ENCODE measurements at regions not wholly inside any gene's neighbourhood (a gene's known extent, or its start where the extent isn't known, plus 50 kb on each side); places are given as distances from the start of the nearest gene placed in this dataset.

DNA sequence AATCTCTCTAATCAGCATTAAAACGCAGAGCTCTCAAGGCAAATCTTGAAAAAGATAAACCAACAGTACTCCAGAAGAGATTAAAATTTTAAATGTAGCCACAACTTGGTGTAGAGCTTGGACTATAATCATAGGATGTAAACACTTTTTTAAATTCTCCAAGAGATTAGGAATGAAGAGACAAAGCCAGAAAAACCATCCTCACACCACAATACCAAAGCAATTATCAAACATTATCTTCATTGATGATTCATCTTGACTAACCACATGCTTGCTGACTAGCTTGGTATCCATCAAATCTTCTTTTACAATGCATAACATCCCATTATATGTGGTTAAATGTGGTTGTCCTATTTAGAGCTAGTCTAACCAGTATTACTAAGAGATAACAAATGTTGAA lies 815.1 kb downstream of the TLE1 start:
- no peak for DNase-seq
- H3K4me1 ChIP-seq: no peaks in the 10 kb centered on the region
- intact Hi-C loops (cut with DNase I; ENCODE audit: low total_unique reads) (no loop called here), in situ Hi-C loops (cut with MboI; ENCODE audit: low pct_ligation_motif_present in 1 of 4, low pct_unique_long_range_greater_than_20kb in 1 of 4, low sequenced_read_pairs in 3 of 4) (no loop called here)
- 44% methylated on average over 1 of the region's 1 CpG for WGBS, 2 donors (ENCODE audit: low coverage in 1 of 2)
- no peaks in the 10 kb centered on the region for H3K27me3 ChIP-seq
- H3K27ac ChIP-seq: no peak overlapping the region
- H3K36me3 ChIP-seq: no peaks in the 10 kb centered on the region
- TF ChIP-seq, protein P1, sequence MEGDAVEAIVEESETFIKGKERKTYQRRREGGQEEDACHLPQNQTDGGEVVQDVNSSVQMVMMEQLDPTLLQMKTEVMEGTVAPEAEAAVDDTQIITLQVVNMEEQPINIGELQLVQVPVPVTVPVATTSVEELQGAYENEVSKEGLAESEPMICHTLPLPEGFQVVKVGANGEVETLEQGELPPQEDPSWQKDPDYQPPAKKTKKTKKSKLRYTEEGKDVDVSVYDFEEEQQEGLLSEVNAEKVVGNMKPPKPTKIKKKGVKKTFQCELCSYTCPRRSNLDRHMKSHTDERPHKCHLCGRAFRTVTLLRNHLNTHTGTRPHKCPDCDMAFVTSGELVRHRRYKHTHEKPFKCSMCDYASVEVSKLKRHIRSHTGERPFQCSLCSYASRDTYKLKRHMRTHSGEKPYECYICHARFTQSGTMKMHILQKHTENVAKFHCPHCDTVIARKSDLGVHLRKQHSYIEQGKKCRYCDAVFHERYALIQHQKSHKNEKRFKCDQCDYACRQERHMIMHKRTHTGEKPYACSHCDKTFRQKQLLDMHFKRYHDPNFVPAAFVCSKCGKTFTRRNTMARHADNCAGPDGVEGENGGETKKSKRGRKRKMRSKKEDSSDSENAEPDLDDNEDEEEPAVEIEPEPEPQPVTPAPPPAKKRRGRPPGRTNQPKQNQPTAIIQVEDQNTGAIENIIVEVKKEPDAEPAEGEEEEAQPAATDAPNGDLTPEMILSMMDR (IDR thresholded peaks at IDR 0.05): no peak
- no peak for TF ChIP-seq EP300 (IDR thresholded peaks at IDR 0.05; ENCODE audit: low read depth)
- no peak for TF ChIP-seq POLR2AphosphoS5 (IDR thresholded peaks at IDR 0.05)
- H3K9me3 ChIP-seq: peaks cover 0 to 6% of the 10 kb centered on the region in 2 donors
- H3K4me3 ChIP-seq: no peak overlapping the region

DNA sequence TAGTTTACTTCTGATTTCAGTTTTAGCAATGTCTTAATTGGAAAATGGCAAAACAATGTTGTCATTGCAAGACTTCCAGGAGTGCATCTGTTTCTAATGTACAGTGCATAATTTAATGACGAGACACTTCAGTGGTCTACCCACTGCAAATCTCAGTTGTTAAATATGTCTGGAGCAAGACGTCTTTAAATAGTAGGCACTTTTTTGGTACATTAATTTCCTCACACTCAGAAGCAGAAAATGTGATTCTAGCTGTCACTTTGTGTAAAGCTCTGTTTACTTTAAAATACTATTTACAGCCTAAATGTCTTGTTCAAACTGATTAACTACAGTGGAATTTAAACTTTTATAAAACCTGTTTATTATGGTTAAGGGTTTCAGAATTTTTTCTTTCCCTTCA lies 815.5 kb downstream of the TLE1 start:
- intact Hi-C loops (cut with DNase I; ENCODE audit: low total_unique reads): no loop called here
- no peaks in the 10 kb centered on the region for H3K36me3 ChIP-seq

DNA sequence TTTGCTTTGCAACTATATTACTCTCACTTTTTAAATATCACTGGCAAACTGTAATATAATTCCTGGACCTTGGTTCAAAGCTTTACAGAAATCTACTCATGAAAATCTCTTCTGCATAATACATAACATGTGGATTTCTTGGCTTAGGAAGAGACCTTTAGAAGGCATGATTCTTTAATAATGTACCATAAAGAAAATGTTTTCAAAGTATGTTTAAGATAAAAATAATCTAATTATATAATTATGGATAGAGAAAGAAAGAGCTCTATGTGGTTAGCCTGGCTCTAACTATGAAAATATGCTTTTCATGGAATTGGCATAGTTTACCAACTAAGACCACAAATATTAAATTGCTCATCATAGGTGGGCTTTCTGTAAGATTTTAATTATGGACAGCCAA lies 817.8 kb downstream of the TLE1 start:
- H3K27ac ChIP-seq: no peak overlapping the region
- DNase-seq: no peak
- H3K4me1 ChIP-seq: no peaks in the 10 kb centered on the region
- TF ChIP-seq POLR2A (IDR thresholded peaks at IDR 0.05) (no peak), POLR2AphosphoS5 (IDR thresholded peaks at IDR 0.05) (no peak), EP300 (IDR thresholded peaks at IDR 0.05; ENCODE audit: low read depth) (no peak)
- TF ChIP-seq, protein P1 (IDR thresholded peaks at IDR 0.05): no peak
- H3K36me3 ChIP-seq: no peaks in the 10 kb centered on the region
- H3K27me3 ChIP-seq: no peaks in the 10 kb centered on the region
- intact Hi-C loops (cut with DNase I; ENCODE audit: low total_unique reads): no loop called here
- in situ Hi-C loops (cut with MboI; ENCODE audit: low pct_ligation_motif_present in 1 of 4, low pct_unique_long_range_greater_than_20kb in 1 of 4, low sequenced_read_pairs in 3 of 4): no loop called here
- no peak overlapping the region for H3K4me3 ChIP-seq
- H3K9me3 ChIP-seq: peaks cover 6 to 9% of the 10 kb centered on the region in 2 donors

More for the DNA sequence above, 815.5 kb downstream of the TLE1 start:
- DNase-seq: no peak
- H3K4me1 ChIP-seq: no peaks in the 10 kb centered on the region
- no peaks in the 10 kb centered on the region for H3K27me3 ChIP-seq
- H3K9me3 ChIP-seq: peaks cover 0 to 6% of the 10 kb centered on the region in 2 donors
- in situ Hi-C loops (cut with MboI; ENCODE audit: low pct_ligation_motif_present in 1 of 4, low pct_unique_long_range_greater_than_20kb in 1 of 4, low sequenced_read_pairs in 3 of 4): no loop called here
- TF ChIP-seq, protein P1 (IDR thresholded peaks at IDR 0.05): no peak
- TF ChIP-seq POLR2AphosphoS5 (IDR thresholded peaks at IDR 0.05) (no peak), POLR2A (IDR thresholded peaks at IDR 0.05) (no peak)
- H3K27ac ChIP-seq: no peak overlapping the region
- 46% methylated on average over 2 of the region's 2 CpGs for WGBS, 2 donors (ENCODE audit: low coverage in 1 of 2)
- no peak overlapping the region for H3K4me3 ChIP-seq

DNA sequence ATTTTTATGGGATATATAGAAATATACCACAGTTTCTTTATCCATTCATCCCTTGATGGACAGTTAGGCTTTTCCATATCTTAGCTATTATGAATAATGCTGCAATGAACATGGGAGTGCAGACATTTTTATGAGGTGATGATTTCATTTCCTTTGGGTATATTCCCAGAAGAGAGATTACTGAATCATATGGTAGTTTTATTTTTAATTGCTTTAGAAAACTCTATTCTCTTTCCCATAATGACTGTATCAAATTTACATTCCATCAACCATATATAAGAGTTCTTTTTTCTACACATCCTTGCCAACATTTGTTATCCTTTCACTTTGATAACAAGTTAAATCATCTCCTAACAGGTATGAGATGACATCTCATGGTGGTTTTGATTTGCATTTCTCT lies 821.6 kb downstream of the TLE1 start:
- intact Hi-C loops (cut with DNase I; ENCODE audit: low total_unique reads): no loop called here
- in situ Hi-C loops (cut with MboI; ENCODE audit: low pct_ligation_motif_present in 1 of 4, low pct_unique_long_range_greater_than_20kb in 1 of 4, low sequenced_read_pairs in 3 of 4): no loop called here

More for the DNA sequence above, 821.6 kb downstream of the TLE1 start:
- no peak for DNase-seq
- Histone ChIP-seq H3K27me3 (no peaks in the 10 kb centered on the region), H3K36me3 (no peaks in the 10 kb centered on the region), H3K4me3 (no peak overlapping the region), H3K9me3 (peaks cover 0 to 9% of the 10 kb centered on the region in 2 donors), H3K4me1 (no peaks in the 10 kb centered on the region), H3K27ac (no peak overlapping the region)
- TF ChIP-seq POLR2AphosphoS5 (IDR thresholded peaks at IDR 0.05): no peak
- TF ChIP-seq POLR2A (IDR thresholded peaks at IDR 0.05): no peak
- TF ChIP-seq, protein P1 (IDR thresholded peaks at IDR 0.05): no peak
- no peak for TF ChIP-seq EP300 (IDR thresholded peaks at IDR 0.05; ENCODE audit: low read depth)

Measured in transverse colon (tissue), 4 donors.